ENCODE measurements at regions not wholly inside any gene's neighbourhood (a gene's known extent, or its start where the extent isn't known, plus 50 kb on each side); places are given as distances from the start of the nearest gene placed in this dataset.

GRCh38 chr6:74870403-74870802 lies 335.4 kb downstream of the COL12A1 start:
- Histone ChIP-seq H3K4me1 (replicated peaks in 1 of 2; ENCODE audit: control insufficient read depth in 2 of 2, insufficient read depth in 2 of 2, low read length in 2 of 2) (no peaks in the 10 kb centered on the region), H3K4me2 (ENCODE audit: insufficient read depth, low read length) (no peak overlapping the region), H3K27me3 (ENCODE audit: control insufficient read depth in 2 of 2, insufficient read depth in 2 of 2, low read length in 2 of 2) (no peaks in the 10 kb centered on the region), H3K36me3 (ENCODE audit: control insufficient read depth, insufficient read depth, low read length) (no peaks in the 10 kb centered on the region), H3K79me2 (ENCODE audit: control insufficient read depth, insufficient read depth, low read length) (no peaks in the 10 kb centered on the region), H4K20me1 (replicated peaks; ENCODE audit: control insufficient read depth, insufficient read depth, low read length) (no peaks in the 10 kb centered on the region), H3K9me1 (ENCODE audit: control insufficient read depth, insufficient read depth, low read length) (no peaks in the 10 kb centered on the region), H3K9me3 (replicated peaks; ENCODE audit: control insufficient read depth, insufficient read depth, low read depth, low read length) (no peaks in the 10 kb centered on the region), H3K4me3 (no peak overlapping the region), H2AFZ (ENCODE audit: low read depth, low read length) (no peak overlapping the region), H3K27ac (ENCODE audit: extremely low read depth, low read depth, low read length) (no peak overlapping the region), H3K9ac (ENCODE audit: insufficient read depth in 1 of 2, low read depth in 2 of 2, low read length in 2 of 2) (no peak overlapping the region)
- FAIRE-seq: no peak
- ATAC-seq: no peak
- no TSS peak for BruUV-seq (replicated peaks)
- in situ Hi-C loops (cut with MboI): no loop called here
- WGBS (ENCODE audit: insufficient coverage, low coverage, missing lambda C conversion rate): 0% methylated on average over 2 of the region's 2 CpGs
- TF ChIP-seq MTA3 (IDR thresholded peaks at IDR 0.05; ENCODE audit: borderline replicate concordance) (no peak), RNF219 (CRISPR knock-in tag; IDR thresholded peaks at IDR 0.05) (no peak), ATF3 (IDR thresholded peaks at IDR 0.05) (no peak), ATF3 (CRISPR knock-in tag; conservative IDR thresholded peaks at IDR 0.05) (no peak), PTRF (tag; IDR thresholded peaks at IDR 0.05) (no peak), EP300 (IDR thresholded peaks at IDR 0.05; ENCODE audit: low read length) (no peak), ZNF324 (CRISPR knock-in tag; IDR thresholded peaks at IDR 0.05) (no peak), RFX1 (IDR thresholded peaks at IDR 0.05) (no peak), DMBX1 (CRISPR knock-in tag; IDR thresholded peaks at IDR 0.05; ENCODE audit: borderline replicate concordance) (no peak), MCM2 (IDR thresholded peaks at IDR 0.05; ENCODE audit: low read depth) (no peak), TOE1 (IDR thresholded peaks at IDR 0.05; ENCODE audit: borderline replicate concordance) (no peak), TOE1 (CRISPR knock-in tag; IDR thresholded peaks at IDR 0.05; ENCODE audit: borderline replicate concordance, low read depth) (no peak), EWSR1 (IDR thresholded peaks at IDR 0.05; ENCODE audit: borderline replicate concordance, low read depth, partially characterized antibody) (no peak), CBX1 (IDR thresholded peaks at IDR 0.05; ENCODE audit: low read depth) (no peak), MAFF (IDR thresholded peaks at IDR 0.05; ENCODE audit: low read length) (no peak), HMGXB4 (CRISPR knock-in tag; IDR thresholded peaks at IDR 0.05) (no peak), PHF20 (IDR thresholded peaks at IDR 0.05; ENCODE audit: partially characterized antibody) (no peak), MEIS2 (IDR thresholded peaks at IDR 0.05; ENCODE audit: partially characterized antibody) (no peak), NR0B1 (IDR thresholded peaks at IDR 0.05; ENCODE audit: partially characterized antibody) (no peak), NUFIP1 (IDR thresholded peaks at IDR 0.05; ENCODE audit: partially characterized antibody) (no peak)
- intact Hi-C loops (cut with micrococcal nuclease): no loop called here
- CTCF ChIA-PET (ENCODE audit: low intra/inter-chr PET ratio): no interaction called here
- POLR2A ChIA-PET: no interaction called here
- no peak for DNase-seq (ENCODE audit: extremely low read depth in 1 of 4, low spot score in 3 of 4)

All from K562 (cell line).